GM18526 (cell line): ENCODE measurements at regions not wholly inside any gene's neighbourhood (a gene's known extent, or its start where the extent isn't known, plus 50 kb on each side); places are given as distances from the start of the nearest gene placed in this dataset.

Experiments used
- POLR2A ChIP-seq: IDR thresholded peaks from 3 replicates; pipeline ENCODE4 v1.6.1; 2011; ENCODE audit not compliant: insufficient read length; ENCODE audit errors: extremely low read depth

DNA sequence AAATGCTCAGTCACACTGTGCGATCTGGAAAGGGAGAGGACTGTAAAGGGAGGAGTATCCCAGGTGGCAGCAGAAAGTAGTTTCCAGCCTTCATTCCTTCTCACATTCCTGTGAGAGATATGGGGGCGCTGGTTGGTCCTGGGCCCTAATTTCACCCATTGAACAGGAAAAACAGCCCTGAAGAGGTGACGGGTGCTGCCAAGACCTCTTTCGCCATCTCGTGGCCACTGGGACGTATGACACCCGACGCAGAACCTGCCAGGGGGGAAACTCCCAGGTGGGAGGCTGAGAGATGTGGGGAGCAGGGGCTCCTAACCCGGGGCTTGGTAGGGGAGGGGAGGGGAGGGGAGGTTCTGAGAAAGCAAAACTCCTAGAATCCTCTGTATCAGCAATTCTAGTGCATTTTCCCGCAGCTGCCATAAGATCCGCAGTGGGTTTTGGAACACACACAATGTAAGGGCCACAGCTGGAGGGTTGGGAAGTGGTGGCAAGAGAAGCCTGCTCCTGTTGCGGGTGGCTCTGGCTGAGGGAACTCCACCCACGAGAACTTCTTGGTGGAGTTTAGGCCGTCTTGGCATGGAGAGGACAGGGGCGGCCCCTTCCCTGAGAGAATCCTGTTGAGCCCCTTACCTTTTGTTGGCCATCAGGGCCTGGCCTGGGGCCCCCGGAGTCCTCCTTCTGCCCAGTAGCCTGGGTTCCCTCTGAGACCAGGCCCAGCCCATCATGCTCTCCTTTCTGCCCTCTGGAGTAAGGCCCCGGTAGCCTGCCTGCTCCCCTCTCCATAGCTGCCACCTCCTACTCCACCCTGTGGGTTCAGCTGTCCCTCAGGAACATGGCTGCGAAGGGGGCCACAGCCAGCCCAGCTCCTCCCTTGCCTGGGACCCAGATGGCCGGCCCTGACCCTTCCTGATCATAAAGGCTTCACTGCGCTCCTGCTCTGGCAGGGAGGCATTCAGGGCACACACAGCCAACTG is 134.1 kb downstream of the OR13H1 start:
- no peak for TF ChIP-seq POLR2A

DNA sequence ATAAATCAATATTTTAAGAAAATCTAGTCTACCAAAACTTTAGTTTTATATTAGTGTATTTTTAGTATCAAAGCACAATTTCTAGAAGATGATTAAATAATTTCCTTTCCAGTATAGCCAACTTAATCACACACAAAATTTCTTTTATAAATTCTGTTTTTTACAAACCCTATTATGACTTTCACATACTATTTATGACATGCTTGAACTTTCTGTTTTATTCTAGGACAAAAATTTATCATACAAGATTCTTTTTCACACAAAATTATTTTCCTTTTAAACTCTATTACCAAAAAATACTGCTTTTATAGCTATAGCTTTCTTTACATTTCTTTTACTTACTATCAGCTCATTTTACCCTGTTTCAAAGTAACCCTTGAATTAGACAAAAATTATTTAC is 149.5 kb downstream of the OR13H1 start:
- TF ChIP-seq POLR2A: no peak

DNA sequence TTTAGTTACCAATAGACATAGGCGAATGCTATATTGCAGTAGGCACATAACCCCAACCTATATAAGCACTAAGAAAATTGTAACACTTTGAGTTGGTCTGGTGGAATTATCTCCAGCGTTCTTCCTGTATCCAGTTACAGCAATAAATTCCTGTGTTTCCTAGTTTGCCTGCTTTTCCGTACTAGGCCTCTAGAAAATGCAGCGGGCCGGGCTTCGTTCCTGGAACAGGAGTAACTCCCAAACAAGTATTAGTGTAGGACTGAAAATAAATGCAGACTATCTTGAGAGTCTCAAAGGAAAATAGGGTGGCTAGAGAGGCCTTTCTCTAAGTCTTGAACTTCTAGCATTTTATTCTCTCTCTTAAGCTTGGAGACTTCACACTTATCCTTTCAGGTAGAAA is 159.8 kb downstream of the OR13H1 start:
- no peak for TF ChIP-seq POLR2A

DNA sequence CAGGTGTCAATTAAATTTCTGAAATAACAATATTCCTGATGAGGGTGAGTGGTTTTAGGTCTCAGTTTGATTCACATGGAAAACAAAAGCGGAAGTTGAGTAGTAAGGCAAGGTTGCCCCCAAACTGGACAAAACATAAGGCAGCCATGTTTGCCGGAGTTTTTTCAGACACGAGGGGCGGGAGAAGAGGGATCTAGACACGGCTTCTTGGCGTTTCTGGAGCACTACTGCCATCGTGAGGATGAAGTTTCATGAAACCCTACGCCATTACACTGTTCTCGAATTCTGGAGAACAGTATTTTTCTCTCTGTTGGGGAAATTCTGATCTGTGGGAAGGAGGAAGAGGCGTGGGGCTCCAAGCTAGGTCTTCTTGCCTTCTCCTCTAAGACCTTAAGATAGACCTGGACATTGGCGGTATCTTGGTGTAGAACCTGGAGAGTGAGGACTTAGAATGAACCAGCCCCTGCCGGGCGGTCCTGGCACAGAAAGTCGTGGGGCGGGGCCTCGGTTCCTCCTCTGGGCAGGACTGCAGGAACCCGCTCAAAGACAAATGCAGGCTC is 160.3 kb downstream of the OR13H1 start:
- no peak for TF ChIP-seq POLR2A

DNA sequence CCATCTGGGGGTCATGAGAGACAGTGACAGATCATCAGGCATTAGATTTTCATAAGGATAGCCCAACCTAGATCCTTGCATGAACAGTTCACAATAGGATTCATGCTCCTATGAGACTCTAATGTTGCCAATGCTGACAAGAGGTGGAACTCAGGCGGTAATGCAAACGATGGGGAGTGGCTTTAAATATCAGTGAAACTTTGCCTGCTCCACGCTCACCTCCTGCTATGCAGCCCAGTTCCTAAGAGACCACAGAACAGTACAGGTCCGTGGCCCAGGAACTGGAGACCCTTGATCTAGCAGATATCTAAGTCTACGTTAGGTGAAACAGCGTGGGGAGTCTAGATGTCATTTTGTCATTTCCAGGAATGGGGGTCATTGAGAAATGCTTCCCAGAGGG is 165.7 kb downstream of the OR13H1 start:
- TF ChIP-seq POLR2A: no peak

DNA sequence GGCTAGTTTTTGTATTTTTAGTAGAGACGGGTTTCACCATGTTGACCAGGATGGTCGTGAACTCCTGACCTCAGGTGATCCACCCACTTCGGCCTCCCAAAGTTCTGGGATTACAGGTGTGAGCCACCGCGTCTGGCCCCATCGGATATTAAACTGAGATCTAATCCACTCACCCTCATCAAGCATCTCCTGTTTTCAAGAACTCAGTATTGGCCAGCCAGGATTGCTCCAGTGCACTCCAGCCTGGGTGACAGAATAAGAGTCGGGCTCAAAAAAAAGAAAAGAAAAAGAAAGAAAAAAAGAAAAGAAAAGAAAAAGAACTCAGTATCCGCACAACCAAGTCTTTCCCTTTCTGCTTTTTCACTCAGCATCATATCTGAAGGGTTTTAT is 167.6 kb downstream of the OR13H1 start:
- TF ChIP-seq POLR2A: no peak

DNA sequence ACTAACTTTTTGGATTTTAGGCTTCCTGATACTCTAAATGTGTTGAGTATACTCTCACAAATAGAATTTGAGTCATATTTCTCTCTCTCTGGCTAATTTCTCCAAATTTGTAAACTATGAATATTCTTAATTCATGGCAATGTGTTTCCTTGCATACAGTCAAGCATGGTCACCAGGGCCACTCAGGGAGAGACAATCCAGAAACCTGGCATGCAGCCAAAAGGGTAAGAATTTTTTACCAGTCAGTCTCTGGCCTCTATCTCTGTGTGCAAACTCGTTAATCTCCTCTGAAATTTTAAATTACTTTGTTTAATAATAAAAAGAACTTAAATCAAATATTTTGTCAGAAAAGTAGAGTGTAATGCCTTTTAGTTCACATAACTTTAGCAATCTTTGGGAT is 179.8 kb downstream of the OR13H1 start:
- no peak for TF ChIP-seq POLR2A

DNA sequence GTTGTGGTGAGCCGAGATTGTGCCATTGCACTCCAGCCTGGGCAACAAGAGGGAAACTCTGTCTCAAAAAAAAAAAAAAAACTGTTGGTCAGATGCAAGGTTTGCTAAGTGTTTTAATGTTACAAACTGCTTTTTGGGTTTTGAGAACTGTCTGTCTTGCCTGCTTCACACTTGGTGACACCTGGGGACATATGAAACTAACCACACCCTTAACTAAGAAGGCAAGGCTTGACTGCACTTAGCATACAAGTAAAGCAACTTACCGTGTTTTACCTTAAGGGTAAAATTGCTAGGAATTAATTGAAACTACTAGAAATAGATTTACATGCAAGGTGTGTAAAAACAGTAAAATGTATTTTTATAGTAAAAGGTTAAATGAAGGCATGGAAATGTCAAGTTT is 180.4 kb downstream of the OR13H1 start:
- no peak for TF ChIP-seq POLR2A

DNA sequence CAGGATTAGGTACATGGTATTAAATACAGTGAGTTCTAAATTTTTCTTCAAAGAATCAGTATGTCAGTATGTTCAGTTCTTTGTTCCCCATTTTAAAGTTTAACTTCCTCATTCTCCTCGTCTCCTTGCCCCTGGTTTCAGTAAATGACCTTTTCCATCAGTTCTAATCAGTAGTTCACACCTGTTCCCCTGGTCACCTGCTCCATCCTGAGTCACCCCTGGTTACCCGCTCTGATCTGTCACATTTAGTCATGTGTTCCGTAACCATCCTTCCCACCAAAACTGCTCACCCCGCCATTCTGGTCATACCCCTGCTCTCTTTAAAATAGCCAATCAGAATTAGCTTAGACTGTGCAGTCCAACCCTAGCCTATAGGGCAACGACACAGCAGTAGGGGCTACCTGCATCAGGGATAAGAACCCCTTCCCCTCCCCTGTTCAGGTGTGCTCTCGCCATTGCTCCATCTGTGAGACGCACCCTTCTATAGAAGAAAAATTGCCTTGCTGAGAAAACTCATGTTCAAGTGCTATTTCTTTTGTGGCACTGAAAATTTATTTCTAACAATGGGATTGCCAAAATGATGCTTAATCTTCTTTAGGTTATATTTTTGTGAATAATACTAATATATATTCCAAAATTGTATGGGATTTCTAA is 181.3 kb downstream of the OR13H1 start:
- no peak for TF ChIP-seq POLR2A

DNA sequence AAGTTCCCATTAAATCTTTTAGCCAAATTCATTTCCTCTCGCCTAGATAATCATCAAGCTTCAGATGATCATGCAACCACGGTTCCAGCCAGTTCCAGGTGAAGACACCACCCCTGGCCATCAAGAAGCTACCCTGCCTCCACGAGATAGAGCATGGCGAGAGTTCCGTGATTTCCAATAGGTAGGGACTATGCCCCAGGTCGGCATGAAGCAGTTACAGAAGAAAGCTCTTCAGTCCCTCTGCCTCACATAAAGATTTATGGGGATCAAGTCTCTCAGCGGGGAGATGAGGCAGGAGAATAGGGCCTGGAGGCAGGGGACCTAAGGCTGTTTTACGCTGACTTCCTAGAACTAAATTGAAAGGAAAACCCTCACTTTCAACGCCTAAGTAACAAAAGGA is 183.9 kb downstream of the OR13H1 start:
- no peak for TF ChIP-seq POLR2A

DNA sequence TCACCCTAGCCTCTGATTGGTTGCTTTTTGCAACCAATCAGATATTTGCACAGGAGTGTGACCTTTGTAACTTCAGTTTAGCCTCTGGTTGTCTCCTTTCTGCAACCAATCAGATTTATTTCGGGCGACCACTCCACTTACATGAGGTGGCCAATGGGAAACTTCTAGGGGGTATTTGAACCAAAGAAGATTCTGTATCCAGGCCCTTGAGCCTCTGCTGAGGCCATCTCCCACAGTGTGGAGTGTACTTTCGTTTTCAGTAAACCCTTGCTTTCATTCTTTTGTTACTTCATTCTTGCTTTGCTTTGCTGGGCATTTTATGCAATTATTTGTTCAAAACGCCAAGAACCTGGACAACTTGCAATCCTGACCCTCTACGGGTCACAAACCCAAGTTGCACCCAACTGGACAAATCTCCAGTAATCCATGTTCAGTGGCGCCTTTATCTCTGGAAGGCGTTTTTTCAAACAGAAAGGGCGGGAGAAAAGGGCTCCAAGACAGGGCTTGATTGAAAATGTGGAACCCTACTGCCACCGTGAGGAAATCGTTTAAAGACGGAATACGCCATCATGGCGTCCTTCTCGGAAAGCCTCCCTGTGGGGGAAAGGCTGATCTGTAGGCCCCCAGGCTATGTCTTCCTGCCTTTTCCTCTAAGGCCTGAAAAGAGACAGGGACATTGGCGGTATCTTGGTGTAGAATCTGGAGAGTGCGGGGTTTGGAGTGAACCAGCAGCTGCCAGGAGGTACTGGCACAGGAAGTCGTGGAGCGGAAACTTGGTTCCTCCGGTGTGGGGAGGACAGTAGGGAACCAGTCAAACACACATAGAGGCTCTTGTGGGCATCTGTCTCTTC is 184.6 kb downstream of the OR13H1 start:
- TF ChIP-seq POLR2A: no peak

DNA sequence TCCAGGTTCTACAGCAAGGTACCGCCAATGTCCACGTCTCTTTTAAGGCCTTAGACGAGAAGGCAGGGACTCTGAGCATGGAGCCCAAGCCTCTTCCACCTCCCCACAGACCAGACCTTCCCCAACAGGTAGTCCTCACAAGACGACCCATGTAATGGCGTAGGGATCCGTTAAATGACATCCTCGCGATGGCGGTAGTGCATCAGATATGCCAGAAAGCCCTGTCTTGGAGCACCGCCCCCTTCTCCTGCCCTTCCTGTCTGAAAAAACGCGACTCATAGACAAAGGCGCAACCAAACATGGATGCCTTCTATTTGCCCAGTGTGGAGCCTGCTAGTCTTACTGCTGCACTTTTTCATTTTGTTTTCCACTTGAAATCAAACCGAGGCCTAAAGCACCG is 185.4 kb downstream of the OR13H1 start:
- TF ChIP-seq POLR2A: no peak

DNA sequence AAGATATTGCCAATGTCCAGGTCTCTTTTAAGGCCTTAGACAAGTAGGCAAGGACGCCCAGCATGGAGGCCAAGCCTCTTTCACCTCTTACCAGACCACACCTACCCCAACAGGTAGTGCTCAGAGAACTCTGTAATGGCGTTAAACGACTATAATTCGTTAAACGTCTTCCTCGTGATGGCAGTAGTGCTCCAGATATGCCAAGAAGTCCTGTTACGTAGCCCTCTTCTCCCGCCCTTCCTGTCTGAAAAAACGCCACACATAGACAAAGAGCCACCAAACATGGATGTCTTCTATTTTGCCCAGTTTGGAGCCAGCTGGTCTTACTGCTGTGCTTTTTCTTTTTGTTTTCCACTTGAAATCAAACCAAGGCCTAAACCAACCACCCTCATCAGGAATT is 190.7 kb downstream of the OR13H1 start:
- TF ChIP-seq POLR2A: no peak

DNA sequence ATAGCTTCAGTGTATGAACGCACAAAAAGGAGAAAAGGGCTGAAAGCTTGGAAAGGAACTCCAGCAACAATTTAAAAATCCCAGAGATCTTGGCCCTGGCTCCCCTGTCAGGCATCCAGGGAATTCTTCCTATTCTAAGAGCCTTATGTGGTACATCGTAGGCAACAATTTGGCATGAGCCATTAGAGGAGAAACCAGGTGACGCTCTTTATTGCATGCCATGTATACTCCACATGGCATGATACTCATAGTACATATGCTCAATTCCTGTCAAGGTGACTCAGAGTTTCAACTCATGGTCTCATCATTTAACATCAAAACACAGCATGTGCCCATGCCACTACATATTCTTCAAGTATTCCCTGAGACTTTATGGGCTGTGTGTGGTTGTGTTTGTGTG is 191.3 kb downstream of the OR13H1 start:
- no peak for TF ChIP-seq POLR2A

DNA sequence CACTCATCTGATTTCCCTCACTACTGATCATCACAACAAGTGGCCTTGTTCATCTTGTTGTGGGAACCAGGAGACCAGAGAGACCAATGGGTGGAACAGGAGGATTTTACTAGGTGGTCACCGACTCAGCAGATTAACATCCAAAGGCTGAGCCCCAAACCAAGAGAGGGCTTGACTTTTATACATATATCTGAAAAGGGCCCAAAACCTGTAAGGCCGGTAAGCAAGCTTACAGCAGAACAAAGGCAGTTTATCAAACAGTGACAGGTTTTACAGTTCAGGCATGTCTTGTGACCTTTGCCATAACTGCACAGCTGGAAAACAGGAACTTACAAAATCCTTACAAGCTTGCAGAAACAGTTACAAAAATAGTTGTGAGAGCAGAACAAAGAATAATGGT is 195.9 kb downstream of the OR13H1 start:
- no peak for TF ChIP-seq POLR2A
